ENCODE measurements at regions not wholly inside any gene's neighbourhood (a gene's known extent, or its start where the extent isn't known, plus 50 kb on each side); places are given as distances from the start of the nearest gene placed in this dataset.

GRCh38 chr9:87427851-87428506 lies 69.7 kb upstream of the DAPK1 start:
- FAIRE-seq = no peak

DNA sequence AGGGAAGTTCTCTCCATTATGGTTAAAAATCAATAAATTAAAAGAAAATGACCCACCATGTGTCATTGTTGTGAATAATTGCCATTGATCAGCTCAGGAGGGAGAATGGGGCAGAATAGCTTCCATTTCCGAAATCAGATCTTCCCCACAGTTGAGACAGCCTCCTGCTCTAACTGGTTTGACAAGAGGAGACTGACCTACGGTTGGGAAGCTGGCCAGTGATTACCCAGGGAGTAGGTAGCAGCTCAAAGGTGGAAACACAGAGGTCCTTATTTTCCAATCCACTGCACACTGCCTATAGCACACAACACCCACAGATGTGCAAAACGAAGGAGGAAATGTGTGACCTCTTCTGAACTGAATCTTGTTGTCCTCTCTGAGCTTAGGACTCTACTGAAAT lies 69.0 kb upstream of the DAPK1 start:
- no peak for FAIRE-seq

- FAIRE-seq = no peak
These were observed 65.8 kb upstream of the DAPK1 start for GRCh38 chr9:87431837-87432236.

DNA sequence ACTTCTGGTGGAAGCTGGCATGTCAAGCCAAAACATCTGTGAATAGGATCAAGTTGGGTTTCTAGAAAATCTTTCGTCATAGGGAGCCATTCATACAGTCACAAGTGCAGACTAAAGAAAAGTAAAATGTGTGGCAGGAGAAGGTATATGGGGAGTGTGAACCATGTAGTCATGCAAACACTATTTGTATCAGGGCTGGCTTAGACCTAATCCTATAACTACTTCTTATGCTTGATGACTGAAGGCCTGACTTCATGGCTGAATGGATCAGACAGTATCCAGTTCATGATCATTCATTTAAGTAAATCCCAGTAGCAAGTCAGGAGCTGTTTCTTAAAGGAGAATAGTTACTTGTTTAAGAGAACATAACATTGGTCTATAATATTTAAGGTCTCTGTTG lies 63.8 kb upstream of the DAPK1 start:
- no peak for FAIRE-seq

DNA sequence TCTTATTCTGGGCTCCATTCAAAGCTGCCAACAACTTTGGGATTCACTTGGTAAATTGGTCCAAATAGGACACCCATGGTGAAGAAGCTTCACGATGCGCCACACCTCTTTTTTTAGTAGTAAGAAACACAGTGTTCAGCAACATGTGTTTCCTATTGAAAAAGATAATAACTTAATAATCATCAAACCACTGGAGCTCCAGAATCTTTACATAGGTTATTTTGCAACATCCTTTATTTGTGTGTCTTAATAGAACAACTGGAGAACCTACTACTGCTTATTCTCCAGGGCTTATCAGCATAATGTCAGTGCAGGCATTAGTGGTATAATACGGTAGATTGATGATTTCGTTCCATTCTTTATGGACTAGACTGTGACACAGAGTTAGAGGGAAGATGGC lies 63.3 kb upstream of the DAPK1 start:
- FAIRE-seq = no peak

DNA sequence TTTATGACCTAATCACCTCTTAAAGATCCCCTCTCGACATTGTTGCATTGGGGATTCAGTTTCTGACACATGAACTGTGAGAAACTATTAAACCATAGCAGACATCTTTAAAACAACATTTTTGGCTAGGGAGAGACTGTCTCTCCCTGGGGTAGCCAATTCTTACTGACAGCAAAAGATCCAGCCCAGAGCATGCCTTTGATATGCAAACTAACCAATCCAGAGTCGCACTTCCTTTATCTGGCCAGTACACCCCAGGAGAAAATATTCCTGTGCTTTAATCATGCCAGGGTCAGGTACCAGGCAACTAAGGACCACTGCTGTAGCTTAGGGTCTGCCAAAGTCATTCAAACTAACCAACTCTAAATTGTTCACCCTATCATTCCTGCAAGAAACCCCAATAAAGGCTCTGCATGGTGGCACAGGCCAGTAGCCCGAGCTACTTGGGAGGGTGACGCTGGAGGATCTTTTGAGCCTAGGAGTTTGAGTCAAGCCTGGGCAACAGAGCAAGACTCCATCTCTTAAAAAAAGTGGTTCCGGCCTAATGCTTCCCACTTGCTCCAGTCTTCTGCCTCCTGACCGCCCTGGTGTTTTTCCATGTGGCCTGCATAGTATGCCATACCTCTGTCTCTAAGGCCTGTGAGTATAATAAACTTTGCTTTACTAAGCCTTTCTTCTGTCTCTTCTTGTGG lies 62.3 kb upstream of the DAPK1 start:
- FAIRE-seq = no peak

DNA sequence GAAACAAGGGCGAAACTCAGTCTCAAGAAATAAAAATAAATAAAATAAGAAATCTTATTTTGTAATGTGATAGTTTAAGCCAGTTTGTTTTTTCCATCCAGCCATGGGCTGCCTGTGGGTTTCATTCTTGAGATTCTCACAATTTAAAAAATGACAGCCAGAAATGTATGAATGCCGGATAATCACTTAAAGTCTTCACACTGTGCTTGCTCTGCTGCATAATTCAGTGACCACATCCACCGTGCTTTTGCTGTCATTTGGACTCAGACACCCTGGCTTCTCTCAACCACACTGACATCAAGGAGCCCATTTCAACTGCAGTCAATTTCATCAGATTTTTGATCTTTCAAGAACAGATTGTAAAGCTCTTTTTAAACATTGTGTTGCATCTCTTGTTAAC lies 61.0 kb upstream of the DAPK1 start:
- no peak for FAIRE-seq

- FAIRE-seq = no peak
These were observed 59.7 kb upstream of the DAPK1 start for GRCh38 chr9:87437966-87438365.

DNA sequence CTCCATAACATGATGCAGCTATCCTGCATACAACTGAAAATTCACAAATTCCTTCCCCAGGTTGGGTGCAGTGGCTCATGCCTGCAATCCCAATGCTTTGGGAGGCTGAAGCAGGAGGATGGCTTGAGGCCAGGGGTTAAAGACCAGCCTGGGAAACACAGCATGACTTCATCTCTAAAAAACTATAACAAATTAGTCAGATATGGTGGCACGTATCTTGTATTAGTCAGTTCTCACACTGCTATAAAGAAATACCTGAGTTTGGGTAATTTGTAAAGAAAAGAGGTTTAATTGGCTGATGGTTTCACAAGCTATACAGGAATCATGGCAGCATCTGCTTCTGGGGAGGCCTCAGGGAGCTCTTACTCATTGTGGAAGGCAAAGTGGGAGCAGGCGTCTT lies 56.4 kb upstream of the DAPK1 start:
- FAIRE-seq = no peak

DNA sequence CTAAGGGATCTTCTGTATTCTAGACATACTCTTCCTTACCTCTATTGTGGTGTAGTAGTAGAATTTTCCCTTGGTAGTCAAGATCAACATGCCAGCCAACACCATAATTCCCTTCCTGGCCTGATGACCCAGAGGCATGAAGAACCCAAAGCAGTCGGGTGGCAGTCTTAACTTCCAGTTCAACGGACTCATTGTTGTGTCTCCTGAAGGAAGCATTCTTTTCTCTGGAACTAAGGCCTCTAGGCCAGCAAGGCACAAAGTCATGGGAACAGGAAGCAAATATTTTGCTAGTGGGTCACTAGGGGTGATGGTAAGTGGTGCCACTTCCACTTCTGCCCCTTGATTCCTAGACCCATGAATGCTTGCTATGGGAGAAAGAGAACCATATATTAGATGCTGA lies 55.2 kb upstream of the DAPK1 start:
- no peak for FAIRE-seq

GRCh38 chr9:87443006-87443405 lies 54.7 kb upstream of the DAPK1 start:
- FAIRE-seq = no peak

- FAIRE-seq = no peak
These were observed 54.2 kb upstream of the DAPK1 start for GRCh38 chr9:87443461-87443860.

- FAIRE-seq = no peak
These were observed 52.0 kb upstream of the DAPK1 start for GRCh38 chr9:87445646-87446045.

- no peak for FAIRE-seq
These were observed 51.1 kb upstream of the DAPK1 start for GRCh38 chr9:87446527-87446926.

DNA sequence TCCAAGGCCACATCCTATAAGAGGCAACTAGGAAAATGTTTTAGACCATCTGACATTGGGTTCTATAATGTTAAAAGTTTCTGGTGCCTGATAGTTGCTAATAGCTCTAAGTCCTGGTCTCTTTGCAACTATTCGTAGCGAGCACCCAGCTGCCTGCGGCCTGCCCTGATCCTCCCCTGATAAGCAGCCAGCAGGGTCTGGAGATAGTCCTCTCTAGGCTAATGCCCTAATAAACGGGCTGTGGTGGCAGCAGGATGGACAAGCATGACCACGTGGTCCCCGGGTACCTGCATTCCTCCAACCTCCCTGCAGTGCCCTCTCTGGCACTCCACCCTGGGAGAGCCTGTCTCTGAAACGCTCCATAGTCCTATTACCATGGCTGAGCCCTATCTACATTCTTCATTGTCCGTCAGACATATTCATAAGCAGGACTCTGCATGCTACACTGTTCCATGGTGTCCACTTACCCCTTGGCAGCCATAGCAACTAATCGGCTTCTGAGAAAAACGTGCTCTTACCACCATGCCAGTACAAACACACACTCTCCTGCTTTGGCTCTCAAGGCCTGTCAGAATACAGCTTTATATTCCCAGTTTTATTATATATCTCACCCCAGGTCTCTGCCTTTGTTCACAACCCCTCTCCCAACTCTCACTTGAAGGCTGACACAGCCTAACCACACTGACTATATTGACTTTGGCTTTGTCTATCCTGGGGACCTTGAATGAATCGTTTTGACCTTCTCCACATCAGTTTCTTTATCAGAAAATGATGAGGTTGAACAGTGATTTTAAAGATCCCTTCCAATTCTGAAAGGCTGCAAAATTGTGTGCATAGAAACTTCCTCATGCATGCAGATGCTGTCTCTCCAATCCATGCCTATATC lies 49.9 kb upstream of the DAPK1 start:
- peak; percentile 81 for FAIRE-seq

Data from islet of Langerhans (tissue), 1 donor.